DND-41 (cell line): ENCODE measurements at regions not wholly inside any gene's neighbourhood (a gene's known extent, or its start where the extent isn't known, plus 50 kb on each side); places are given as distances from the start of the nearest gene placed in this dataset.

Source experiments
- CTCF ChIP-seq: IDR thresholded peaks from 2 replicates; pipeline ENCODE4 v1.5.1; 2012; ENCODE audit warnings: borderline replicate concordance, low read length, moderate library complexity, mild to moderate bottlenecking; ENCODE audit not compliant: poor library complexity, severe bottlenecking; ENCODE audit errors: extremely low read depth
- EZH2 ChIP-seq: IDR thresholded peaks from 3 replicates; pipeline ENCODE4 v1.6.1; 2012; ENCODE audit warnings: borderline replicate concordance, low read depth, mild to moderate bottlenecking, moderate library complexity, low read length, inconsistent platforms; ENCODE audit not compliant: severe bottlenecking

GRCh38 chr7:16960337-16960965 is 78.7 kb upstream of the AGR3 start:
- no peak for TF ChIP-seq CTCF
- TF ChIP-seq EZH2, result no peak
